ENCODE measurements at regions not wholly inside any gene's neighbourhood (a gene's known extent, or its start where the extent isn't known, plus 50 kb on each side); places are given as distances from the start of the nearest gene placed in this dataset.

GRCh38 chr5:17160756-17161040 is 56.7 kb upstream of the BASP1 start:
- no peak for TF ChIP-seq CTCF (IDR thresholded peaks at IDR 0.05; ENCODE audit: extremely low read depth, missing control alignments)
- DNase-seq (ENCODE audit: low spot score): no peak

GRCh38 chr5:17161662-17162061 is 55.8 kb upstream of the BASP1 start:
- TF ChIP-seq CTCF (IDR thresholded peaks at IDR 0.05; ENCODE audit: extremely low read depth, missing control alignments): no peak
- no peak for DNase-seq (ENCODE audit: low spot score)

- DNase-seq (ENCODE audit: low spot score): no peak
- TF ChIP-seq CTCF (IDR thresholded peaks at IDR 0.05; ENCODE audit: extremely low read depth, missing control alignments): no peak
Observed at GRCh38 chr5:17163221-17163620, 54.2 kb upstream of the BASP1 start.

GRCh38 chr5:17167171-17167891 is 50.1 kb upstream of the BASP1 start:
- no peak for DNase-seq (ENCODE audit: low spot score)
- no peak for TF ChIP-seq CTCF (IDR thresholded peaks at IDR 0.05; ENCODE audit: extremely low read depth, missing control alignments)
